ENCODE measurements at regions not wholly inside any gene's neighbourhood (a gene's known extent, or its start where the extent isn't known, plus 50 kb on each side); places are given as distances from the start of the nearest gene placed in this dataset.

DNA sequence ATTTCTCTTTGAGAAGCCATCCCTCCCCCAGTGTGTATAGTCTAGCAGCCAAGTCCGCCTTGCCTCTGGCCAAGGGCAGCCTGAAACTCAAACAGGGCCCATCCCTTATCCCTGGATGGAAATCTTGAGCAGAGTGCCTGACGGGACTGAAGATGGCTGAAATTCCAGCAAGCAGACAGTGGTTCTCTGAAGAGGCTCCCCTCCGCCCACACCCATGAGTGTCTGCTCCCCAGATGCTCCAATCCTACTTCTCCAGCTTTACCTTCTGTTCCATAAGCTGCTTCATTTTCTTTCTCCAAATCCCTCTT lies 396.2 kb downstream of the NUAK1 start:
- TF ChIP-seq BHLHE40 (IDR thresholded peaks at IDR 0.05; ENCODE audit: borderline replicate concordance in 1 of 2, low read depth in 2 of 2, low read length in 1 of 2) (no peak), RCOR1 (conservative IDR thresholded peaks at IDR 0.05; ENCODE audit: low read depth, low read length) (no peak), RAD21 (IDR thresholded peaks at IDR 0.05; ENCODE audit: insufficient read depth, low read depth, low read length) (no peak), PAX8 (IDR thresholded peaks at IDR 0.05) (no peak), CBX5 (IDR thresholded peaks at IDR 0.05; ENCODE audit: low read depth) (no peak), HDAC2 (IDR thresholded peaks at IDR 0.05) (no peak), EP300 (IDR thresholded peaks at IDR 0.05; ENCODE audit: borderline replicate concordance in 1 of 2, control insufficient read depth in 1 of 2, low read depth in 2 of 2, low read length in 2 of 2) (no peak)
- TF ChIP-seq, protein P1, sequence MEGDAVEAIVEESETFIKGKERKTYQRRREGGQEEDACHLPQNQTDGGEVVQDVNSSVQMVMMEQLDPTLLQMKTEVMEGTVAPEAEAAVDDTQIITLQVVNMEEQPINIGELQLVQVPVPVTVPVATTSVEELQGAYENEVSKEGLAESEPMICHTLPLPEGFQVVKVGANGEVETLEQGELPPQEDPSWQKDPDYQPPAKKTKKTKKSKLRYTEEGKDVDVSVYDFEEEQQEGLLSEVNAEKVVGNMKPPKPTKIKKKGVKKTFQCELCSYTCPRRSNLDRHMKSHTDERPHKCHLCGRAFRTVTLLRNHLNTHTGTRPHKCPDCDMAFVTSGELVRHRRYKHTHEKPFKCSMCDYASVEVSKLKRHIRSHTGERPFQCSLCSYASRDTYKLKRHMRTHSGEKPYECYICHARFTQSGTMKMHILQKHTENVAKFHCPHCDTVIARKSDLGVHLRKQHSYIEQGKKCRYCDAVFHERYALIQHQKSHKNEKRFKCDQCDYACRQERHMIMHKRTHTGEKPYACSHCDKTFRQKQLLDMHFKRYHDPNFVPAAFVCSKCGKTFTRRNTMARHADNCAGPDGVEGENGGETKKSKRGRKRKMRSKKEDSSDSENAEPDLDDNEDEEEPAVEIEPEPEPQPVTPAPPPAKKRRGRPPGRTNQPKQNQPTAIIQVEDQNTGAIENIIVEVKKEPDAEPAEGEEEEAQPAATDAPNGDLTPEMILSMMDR (IDR thresholded peaks at IDR 0.05 in 2 of 3, conservative IDR thresholded peaks at IDR 0.05 in 1 of 3; ENCODE audit: control insufficient read depth in 2 of 3, extremely low read depth in 1 of 3, insufficient read depth in 1 of 3, low read depth in 3 of 3, low read length in 3 of 3), result no peak
- TF ChIP-seq, protein P2, sequence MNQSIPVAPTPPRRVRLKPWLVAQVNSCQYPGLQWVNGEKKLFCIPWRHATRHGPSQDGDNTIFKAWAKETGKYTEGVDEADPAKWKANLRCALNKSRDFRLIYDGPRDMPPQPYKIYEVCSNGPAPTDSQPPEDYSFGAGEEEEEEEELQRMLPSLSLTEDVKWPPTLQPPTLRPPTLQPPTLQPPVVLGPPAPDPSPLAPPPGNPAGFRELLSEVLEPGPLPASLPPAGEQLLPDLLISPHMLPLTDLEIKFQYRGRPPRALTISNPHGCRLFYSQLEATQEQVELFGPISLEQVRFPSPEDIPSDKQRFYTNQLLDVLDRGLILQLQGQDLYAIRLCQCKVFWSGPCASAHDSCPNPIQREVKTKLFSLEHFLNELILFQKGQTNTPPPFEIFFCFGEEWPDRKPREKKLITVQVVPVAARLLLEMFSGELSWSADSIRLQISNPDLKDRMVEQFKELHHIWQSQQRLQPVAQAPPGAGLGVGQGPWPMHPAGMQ (IDR thresholded peaks at IDR 0.05; ENCODE audit: borderline replicate concordance), result no peak
